ENCODE measurements at regions not wholly inside any gene's neighbourhood (a gene's known extent, or its start where the extent isn't known, plus 50 kb on each side); places are given as distances from the start of the nearest gene placed in this dataset.
A peak's percentile ranks its signal among the peaks of the same experiment; 100 is the strongest.

DNA sequence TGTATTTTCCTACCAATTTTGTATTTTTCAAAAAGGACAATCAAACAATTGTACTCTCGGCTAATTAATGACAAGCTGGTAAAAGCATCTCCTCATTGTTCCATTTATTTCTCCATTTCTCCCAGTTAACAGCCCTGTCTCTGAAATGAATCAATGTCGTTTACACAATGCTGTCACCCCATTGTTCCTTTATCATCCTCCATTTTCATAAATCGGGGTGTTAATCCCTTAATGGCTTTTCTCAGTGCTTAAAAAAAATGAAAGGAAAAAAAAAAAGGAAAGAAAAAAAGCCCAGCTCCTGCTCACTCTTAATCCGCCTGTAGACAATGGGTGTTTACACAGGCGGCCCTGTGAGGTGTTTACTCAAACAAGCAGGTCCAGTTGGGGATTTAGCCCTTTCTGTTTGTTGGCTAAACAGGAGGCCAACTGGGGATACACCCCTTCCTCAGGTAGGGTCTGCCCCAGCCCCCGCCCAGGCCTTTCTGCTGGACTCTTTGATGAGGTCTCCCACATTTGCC, 86.8 kb upstream of the SALL1 start (continued):
- TF ChIP-seq ZNF430 (CRISPR knock-in tag; IDR thresholded peaks at IDR 0.05) (0 out of 2 replicates have a peak, but pooled peaks have one; percentile 4), ZEB1 (IDR thresholded peaks at IDR 0.05; ENCODE audit: insufficient replicate concordance, low read depth) (peak; percentile 49), KDM2A (CRISPR knock-in tag; IDR thresholded peaks at IDR 0.05; ENCODE audit: borderline replicate concordance, low read depth) (no peak), KDM3A (CRISPR knock-in tag; IDR thresholded peaks at IDR 0.05; ENCODE audit: low read depth) (no peak), FOXA1 (IDR thresholded peaks at IDR 0.05) (peak; percentile 63; the same call in 1 of the 2 replicates), FOXA1 (CRISPR knock-in tag; IDR thresholded peaks at IDR 0.05) (peak; percentile 89), ZBTB46 (CRISPR knock-in tag; IDR thresholded peaks at IDR 0.05; ENCODE audit: borderline replicate concordance) (peak; percentile 67; the same call in 1 of the 2 replicates), PITX1 (CRISPR knock-in tag; IDR thresholded peaks at IDR 0.05) (peak; percentile 98), SOX13 (IDR thresholded peaks at IDR 0.05) (peak; percentile 54; the same call in 1 of the 2 replicates), SOX13 (CRISPR knock-in tag; conservative IDR thresholded peaks at IDR 0.05 in 1 of 2, IDR thresholded peaks at IDR 0.05 in 1 of 2) (peak in 1 of 2 experiments; percentile 89; a peak in 2 of 4 replicates), FOXP4 (CRISPR knock-in tag; IDR thresholded peaks at IDR 0.05) (peak; percentile 93), TBL1XR1 (IDR thresholded peaks at IDR 0.05; ENCODE audit: borderline replicate concordance, low read length, partially characterized antibody) (no peak), HNF4A (CRISPR knock-in tag; IDR thresholded peaks at IDR 0.05) (peak; percentile 47; the same call in 1 of the 2 replicates), TBX2 (CRISPR knock-in tag; IDR thresholded peaks at IDR 0.05; ENCODE audit: borderline replicate concordance) (peak; percentile 38; the same call in 1 of the 2 replicates), TBX3 (IDR thresholded peaks at IDR 0.05; ENCODE audit: borderline replicate concordance) (no peak), FOXJ3 (CRISPR knock-in tag; IDR thresholded peaks at IDR 0.05; ENCODE audit: borderline replicate concordance) (peak; percentile 66; the same call in 1 of the 2 replicates), ARID5B (CRISPR knock-in tag; IDR thresholded peaks at IDR 0.05) (peak; percentile 69), ZBTB20 (CRISPR knock-in tag; IDR thresholded peaks at IDR 0.05; ENCODE audit: borderline replicate concordance, low read depth) (0 out of 2 replicates have a peak, but pooled peaks have one; percentile 28), ELF3 (CRISPR knock-in tag; IDR thresholded peaks at IDR 0.05) (0 out of 2 replicates have a peak, but pooled peaks have one; percentile 14), ZNF619 (CRISPR knock-in tag; IDR thresholded peaks at IDR 0.05) (no peak)
- TF ChIP-seq, protein P1, sequence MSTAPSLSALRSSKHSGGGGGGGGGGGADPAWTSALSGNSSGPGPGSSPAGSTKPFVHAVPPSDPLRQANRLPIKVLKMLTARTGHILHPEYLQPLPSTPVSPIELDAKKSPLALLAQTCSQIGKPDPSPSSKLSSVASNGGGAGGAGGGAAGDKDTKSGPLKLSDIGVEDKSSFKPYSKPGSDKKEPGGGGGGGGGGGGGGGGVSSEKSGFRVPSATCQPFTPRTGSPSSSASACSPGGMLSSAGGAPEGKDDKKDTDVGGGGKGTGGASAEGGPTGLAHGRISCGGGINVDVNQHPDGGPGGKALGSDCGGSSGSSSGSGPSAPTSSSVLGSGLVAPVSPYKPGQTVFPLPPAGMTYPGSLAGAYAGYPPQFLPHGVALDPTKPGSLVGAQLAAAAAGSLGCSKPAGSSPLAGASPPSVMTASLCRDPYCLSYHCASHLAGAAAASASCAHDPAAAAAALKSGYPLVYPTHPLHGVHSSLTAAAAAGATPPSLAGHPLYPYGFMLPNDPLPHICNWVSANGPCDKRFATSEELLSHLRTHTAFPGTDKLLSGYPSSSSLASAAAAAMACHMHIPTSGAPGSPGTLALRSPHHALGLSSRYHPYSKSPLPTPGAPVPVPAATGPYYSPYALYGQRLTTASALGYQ (CRISPR knock-in tag; IDR thresholded peaks at IDR 0.05): 0 out of 2 replicates have a peak, but pooled peaks have one; percentile 46
